GM21447 (cell line): ENCODE measurements at regions not wholly inside any gene's neighbourhood (a gene's known extent, or its start where the extent isn't known, plus 50 kb on each side); places are given as distances from the start of the nearest gene placed in this dataset.
"Not testable (repeated sequence)": the region's sequence is repeated elsewhere in the genome, so short reads cannot be mapped to it uniquely, and the experiment has no call there.

ENCODE experiments used
- ATAC-seq: cut with Tn5 transposase; IDR thresholded peaks from one replicate; pipeline ENCODE4 v1.9.1; 2021; ENCODE audit not compliant: unreplicated experiment

GRCh38 chr11:116065191-116065895 lies 561.1 kb upstream of the CADM1 start:
- no peak for ATAC-seq

- no peak for ATAC-seq
Observed at GRCh38 chr11:116062490-116063171, 558.4 kb upstream of the CADM1 start.

GRCh38 chr11:116062129-116062489 lies 557.9 kb upstream of the CADM1 start:
- ATAC-seq = no peak

DNA sequence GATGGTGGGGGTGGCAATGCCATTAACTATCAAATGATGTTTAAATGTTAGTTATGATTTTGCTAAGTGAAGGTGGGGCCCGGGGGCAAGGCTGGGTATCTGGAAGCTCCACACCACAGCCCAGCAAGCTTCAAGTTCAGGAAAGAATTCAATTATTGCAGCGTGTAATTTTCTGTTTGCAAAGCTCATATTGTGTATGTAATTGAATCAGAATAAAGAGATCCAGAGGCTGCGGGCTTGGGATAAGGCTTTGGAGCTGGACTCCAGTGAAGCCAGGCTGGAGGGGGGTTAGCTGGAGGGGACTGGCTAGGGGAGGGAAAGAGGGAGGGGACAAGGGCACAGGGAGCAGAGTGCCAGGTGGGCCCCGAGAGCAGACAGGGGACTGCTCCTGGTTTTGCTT lies 557.1 kb upstream of the CADM1 start:
- ATAC-seq = no peak

- no peak for ATAC-seq
Observed at GRCh38 chr11:116059919-116060318, 555.7 kb upstream of the CADM1 start.

- ATAC-seq = no peak
Observed at GRCh38 chr11:116057000-116057399, 552.8 kb upstream of the CADM1 start.

GRCh38 chr11:116055064-116055463 lies 550.8 kb upstream of the CADM1 start:
- no peak for ATAC-seq

DNA sequence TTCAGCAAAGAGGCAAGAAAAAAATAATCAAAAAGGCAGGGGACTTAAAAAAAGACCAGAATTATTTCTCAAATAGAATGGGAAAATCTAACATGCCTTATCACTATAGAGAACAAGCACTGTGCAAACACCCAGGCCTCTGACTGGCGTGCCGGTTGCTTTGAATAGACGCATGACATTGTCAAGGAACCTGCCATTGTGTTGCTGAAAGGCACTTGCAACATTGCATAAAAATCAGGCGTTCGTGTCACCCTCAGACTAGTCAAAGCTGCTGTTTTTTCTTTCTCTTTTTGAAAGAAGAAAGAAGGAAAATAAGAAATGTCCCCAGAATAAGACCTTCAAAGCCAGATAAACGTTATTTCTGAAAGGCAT lies 549.3 kb upstream of the CADM1 start:
- ATAC-seq = no peak

- no peak for ATAC-seq
Observed at GRCh38 chr11:116052603-116053547, 548.7 kb upstream of the CADM1 start.

DNA sequence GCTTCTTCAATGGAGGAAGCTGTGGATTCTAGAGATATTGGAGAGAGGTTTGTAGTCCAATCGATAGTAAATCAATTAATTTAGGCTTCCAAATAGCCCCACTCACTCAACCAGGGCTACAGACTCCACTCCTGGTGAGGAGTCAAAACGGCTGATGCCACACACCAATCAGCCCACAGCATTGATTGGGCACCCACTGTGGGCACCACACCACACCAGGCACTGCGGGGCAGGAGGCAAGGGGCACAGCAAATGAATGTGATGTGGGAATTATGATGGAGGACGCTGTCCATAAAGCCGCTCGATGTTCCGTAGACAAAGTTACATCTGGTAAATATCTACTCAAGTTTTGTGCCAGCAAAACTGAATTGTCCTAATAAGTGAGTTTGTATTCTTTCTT lies 547.3 kb upstream of the CADM1 start:
- ATAC-seq = no peak

DNA sequence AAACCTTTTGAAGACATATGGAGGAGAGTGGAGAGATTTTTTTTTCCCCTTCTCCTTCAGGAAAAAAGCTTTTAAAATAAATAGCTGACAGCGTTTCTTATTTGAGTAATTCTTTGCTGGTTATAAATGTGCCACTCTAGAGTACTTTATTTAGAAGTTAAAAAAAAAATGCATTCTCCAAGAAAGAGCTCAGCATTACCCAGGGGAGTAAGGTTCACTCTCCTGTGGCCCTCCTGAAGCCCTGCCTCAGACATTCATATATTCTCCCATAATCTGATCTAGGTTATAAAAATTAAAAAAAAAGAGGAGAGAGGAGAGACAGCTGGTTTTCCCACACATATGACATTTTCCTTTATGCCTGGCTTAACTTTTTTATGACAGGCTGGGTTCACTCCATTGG lies 545.2 kb upstream of the CADM1 start:
- no peak for ATAC-seq

DNA sequence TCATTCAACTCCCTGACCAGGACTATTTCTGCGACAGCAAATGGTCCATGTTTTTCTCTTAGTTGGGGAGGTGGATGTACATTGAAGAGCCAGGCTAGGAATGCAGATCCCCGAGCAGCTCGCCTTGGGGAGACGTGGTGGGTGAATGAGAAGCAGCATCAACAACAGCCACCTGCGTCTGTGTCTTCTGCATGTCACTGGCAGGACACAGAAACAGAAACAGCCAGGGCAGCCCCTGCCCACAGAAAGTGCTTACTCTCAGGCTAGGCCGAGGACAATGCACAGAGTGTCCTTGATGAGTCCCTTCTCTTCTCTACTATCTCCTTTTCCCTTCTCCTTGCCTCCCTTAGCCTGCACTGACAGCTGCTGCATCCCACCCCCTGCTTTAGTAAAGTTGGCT lies 541.9 kb upstream of the CADM1 start:
- ATAC-seq = no peak

GRCh38 chr11:116044941-116045340 lies 540.7 kb upstream of the CADM1 start:
- no peak for ATAC-seq

DNA sequence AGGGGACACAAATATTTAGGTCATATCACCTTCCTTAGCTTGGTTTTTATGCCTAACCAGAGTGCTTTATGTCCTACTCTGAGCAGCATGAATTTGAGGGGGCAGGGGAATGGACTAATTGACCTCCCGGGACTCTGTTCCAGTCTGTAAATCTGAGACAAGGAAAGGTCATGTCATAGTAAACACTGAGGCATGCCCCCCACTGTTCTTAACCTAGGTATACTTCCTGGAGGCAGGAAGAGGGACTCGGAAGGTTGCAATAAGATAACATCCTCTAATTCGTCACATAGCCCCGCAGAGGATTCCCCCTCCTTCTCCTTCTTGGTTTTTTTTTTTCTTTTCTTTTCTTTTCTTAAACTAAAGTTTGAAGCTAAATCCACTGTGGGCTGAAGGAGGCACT lies 540.3 kb upstream of the CADM1 start:
- ATAC-seq = no peak

DNA sequence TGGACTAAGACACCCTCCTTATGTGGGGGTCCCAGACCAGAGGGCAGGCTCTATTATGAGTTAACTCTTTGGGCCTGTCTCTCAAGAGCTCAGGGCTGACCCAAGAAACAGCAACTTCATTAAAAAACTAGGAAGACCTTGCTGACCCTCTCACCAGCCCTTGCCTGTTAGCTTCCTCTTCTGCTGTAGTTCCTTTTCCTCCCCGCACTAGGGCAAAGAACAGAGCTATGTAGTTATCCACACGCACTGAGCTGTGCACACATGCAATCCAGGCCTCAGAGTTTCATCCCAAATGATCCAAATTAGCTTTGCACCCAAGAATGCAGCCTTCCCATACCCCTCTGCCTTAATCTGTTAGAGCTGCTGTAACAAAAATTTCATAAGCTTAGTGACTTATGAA lies 539.6 kb upstream of the CADM1 start:
- no peak for ATAC-seq

- ATAC-seq = not testable (repeated sequence)
Observed at GRCh38 chr11:116043059-116043458, 538.8 kb upstream of the CADM1 start.

DNA sequence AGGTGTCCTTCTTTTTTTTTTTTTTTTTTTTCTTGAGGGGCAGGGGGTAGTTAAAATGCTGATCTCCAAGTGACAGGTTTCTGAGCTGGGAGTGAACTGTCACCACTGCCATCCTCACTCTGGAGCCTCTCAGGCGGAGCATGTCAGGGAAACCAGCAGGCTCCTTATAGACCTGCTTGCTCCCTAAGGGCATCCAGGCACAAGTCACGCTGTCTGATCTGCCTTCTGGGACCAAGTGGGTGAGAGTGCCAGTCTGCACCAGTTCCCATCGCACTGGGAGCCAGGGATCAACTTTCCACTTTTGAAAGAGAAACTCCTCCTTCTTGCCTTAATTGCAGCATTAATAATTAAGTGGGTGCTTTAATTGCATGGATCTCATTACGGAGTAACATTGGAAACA lies 537.9 kb upstream of the CADM1 start:
- ATAC-seq = no peak

- no peak for ATAC-seq
Observed at GRCh38 chr11:116037861-116038260, 533.6 kb upstream of the CADM1 start.

- ATAC-seq = no peak
Observed at GRCh38 chr11:116035977-116036376, 531.8 kb upstream of the CADM1 start.

DNA sequence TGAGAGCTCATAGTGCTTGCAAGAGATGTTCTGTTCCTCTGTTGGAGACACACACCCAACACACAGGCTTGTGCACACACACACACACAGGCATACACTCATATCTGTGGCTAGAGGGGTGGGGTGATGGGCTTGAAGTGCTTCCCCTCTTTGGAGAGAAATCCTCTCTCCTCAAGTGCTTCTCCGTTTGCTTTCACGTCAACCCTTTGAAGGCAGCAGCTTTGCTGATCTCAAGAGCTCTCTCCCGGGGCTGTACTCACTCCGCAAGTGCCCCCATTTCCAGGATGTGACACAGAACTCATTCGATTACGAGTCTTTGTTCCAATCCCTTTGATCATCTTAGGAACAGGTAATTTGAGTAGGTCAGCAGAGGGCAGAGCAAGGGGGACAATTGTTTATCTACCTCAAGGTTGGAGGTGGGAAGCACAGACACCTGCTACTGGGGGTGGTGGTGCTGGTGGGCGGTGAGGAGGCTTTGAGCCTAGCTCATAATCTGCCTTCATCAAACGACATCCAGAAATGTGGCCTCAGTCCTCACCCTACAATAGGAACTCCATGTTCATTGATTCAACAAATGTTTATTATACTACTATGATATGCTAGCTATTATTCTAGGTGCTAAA lies 529.8 kb upstream of the CADM1 start:
- no peak for ATAC-seq

GRCh38 chr11:116030697-116031331 lies 526.6 kb upstream of the CADM1 start:
- ATAC-seq = no peak
